GM18526 (cell line): ENCODE measurements at regions not wholly inside any gene's neighbourhood (a gene's known extent, or its start where the extent isn't known, plus 50 kb on each side); places are given as distances from the start of the nearest gene placed in this dataset.

ENCODE experiments used
- POLR2A ChIP-seq: IDR thresholded peaks from 3 replicates; pipeline ENCODE4 v1.6.1; 2011; ENCODE audit not compliant: insufficient read length; ENCODE audit errors: extremely low read depth

- TF ChIP-seq POLR2A: no peak
Observed at GRCh38 chr14:71321574-71322315, 414.5 kb downstream of the PCNX1 start.

- no peak for TF ChIP-seq POLR2A
Observed at GRCh38 chr14:71322655-71323250, 415.5 kb downstream of the PCNX1 start.

GRCh38 chr14:71324767-71325272 is 417.6 kb downstream of the PCNX1 start:
- TF ChIP-seq POLR2A: no peak

GRCh38 chr14:71327691-71328090 is 420.4 kb downstream of the PCNX1 start:
- TF ChIP-seq POLR2A: no peak

GRCh38 chr14:71328183-71328582 is 420.9 kb downstream of the PCNX1 start:
- no peak for TF ChIP-seq POLR2A

- no peak for TF ChIP-seq POLR2A
Observed at GRCh38 chr14:71328954-71329353, 421.7 kb downstream of the PCNX1 start.

- no peak for TF ChIP-seq POLR2A
Observed at GRCh38 chr14:71331403-71331802, 424.1 kb downstream of the PCNX1 start.

GRCh38 chr14:71332476-71332875 is 425.2 kb downstream of the PCNX1 start:
- TF ChIP-seq POLR2A: no peak

GRCh38 chr14:71333705-71334104 is 426.4 kb downstream of the PCNX1 start:
- no peak for TF ChIP-seq POLR2A

GRCh38 chr14:71336489-71337192 is 429.4 kb downstream of the PCNX1 start:
- no peak for TF ChIP-seq POLR2A

GRCh38 chr14:71338153-71338552 is 430.9 kb downstream of the PCNX1 start:
- no peak for TF ChIP-seq POLR2A

- TF ChIP-seq POLR2A: no peak
Observed at GRCh38 chr14:71339650-71340415, 432.6 kb downstream of the PCNX1 start.

- TF ChIP-seq POLR2A: no peak
Observed at GRCh38 chr14:71341156-71341555, 433.9 kb downstream of the PCNX1 start.

GRCh38 chr14:71343724-71344123 is 436.5 kb downstream of the PCNX1 start:
- TF ChIP-seq POLR2A: no peak

- no peak for TF ChIP-seq POLR2A
Observed at GRCh38 chr14:71344506-71344905, 437.2 kb downstream of the PCNX1 start.
